SKM-1 (cell line): ENCODE measurements at regions not wholly inside any gene's neighbourhood (a gene's known extent, or its start where the extent isn't known, plus 50 kb on each side); places are given as distances from the start of the nearest gene placed in this dataset.

Experiments
- DNase-seq: peaks from one replicate; lab custom pipeline; 2025; ENCODE audit not compliant: unreplicated experiment; lab: John Stamatoyannopoulos, UW

DNA sequence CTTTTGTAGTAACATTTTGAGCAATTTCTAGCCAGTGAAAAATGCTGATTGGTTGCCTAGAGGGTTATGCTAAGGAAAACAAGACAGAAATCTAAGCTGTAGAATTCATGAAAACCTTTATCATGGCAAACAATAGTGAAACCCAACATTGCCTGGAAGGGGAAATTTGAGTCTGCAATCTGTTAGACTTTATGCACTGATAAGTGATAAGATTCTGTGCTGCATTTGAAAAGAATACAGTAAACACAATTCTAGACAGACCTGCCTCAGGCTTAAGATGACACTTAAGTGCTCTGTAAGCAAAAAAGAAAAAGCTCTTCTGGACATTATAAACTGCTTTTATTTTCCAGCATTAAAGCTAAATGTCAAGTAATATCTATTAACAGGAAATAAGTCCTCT is 519.3 kb downstream of the ISL1 start:
- no peak for DNase-seq

DNA sequence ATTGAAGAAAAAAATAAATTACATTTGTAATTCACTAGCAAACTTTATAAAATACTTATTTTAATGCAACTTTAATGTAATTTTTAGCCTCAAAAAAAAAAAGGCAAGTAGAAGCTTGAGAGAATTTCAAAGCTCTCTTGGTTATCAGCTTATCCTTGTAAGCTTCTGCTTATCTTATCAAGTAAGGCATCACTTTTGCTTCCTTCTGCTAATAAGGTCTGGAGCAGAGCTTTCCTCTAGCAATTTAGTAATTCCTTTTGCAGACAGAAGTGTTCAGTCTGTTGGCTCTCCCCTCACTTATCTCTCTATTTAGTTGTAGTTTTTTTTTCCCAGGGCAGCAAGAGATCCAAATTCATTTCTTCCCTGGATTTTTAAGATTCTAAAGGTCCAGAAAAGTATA is 525.0 kb downstream of the ISL1 start:
- no peak for DNase-seq

DNA sequence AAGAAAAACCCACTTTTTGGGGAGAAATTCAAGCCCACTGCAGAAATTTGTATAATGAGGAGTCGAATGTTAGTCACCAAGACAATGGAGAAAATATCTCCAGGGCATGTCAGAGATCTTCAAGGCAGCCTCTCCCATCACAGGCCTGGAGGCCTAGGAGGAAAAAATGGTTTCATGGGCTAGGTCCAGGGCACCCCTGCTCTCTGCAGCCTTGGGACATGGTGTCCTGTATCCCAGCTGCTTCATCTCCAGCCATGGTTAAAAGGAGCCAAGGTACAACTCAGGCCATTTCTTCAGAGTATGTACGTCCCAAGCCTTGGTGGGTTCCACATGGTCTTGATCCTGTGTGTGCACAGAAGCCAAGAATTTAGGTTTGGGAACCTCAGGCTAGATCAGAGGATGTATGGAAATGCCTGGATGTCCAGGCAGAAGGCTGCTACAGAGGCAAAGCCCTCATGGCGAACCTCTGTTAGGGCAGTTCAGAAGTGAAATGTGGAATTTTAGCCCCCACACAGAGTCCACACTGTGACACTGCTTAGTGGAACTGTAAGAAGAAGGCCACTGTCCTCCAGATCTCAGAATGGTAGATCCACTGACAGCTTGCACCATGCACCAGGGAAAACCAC is 561.4 kb downstream of the ISL1 start:
- DNase-seq: no peak

DNA sequence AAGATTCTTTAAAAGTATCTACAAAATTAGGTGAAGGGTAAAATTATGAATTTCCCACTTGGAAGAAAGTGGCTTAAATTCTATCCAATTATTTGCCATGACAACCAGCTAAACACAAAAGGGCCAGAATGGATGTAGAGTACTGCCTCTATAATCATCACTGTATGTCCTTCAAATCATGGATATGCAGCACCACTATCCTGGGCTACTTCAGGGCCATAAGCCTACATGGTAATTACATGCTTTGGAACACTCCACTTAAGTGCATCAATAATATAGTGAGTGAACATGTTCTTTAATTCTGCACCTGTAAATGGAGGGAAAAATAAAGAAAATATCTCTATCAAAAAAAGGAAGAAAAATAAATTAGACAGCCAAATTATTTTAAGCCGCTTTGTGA is 575.2 kb downstream of the ISL1 start:
- no peak for DNase-seq

DNA sequence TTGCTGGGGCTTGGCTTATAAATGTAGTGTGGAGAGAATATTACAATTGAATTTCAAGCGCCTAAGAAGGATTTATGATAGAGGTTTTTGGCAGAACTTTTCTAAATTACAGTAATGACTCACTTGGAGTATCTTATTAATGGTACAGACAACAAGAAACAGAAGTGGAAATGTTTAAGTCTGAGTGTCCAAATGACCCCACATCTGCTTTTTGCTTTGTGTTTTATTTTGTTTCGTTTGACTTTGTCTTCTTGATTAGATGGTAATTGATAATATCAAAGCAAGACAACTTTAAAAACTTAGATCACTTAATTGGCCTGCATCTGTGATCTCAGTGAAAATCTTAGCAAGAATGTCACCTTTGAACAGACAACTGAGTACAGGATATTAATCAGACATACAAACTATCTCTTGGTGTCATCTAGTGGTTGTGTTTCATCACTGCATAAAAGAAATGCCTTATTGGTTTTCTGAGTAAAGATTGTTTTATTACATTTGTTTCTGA is 577.4 kb downstream of the ISL1 start:
- DNase-seq: no peak

DNA sequence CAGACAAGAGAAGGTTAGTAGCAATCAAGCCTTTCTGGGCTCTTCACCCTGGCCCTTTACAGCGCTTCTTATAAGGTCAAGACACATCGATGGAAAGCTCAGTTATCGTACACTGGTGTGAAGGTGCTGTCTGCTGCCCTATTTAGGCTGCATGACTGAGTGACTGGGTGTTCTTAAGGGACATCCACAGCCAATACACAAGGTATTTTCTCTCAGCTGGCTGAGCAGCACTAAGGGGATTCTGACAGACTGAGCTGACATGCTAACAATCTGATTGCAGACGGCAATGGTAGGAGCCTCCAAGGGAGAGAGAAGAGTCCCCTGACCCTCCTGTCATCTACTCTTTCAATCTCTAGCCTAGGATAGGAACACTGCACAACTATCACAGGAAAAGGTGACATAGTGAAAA is 577.9 kb downstream of the ISL1 start:
- DNase-seq: no peak

DNA sequence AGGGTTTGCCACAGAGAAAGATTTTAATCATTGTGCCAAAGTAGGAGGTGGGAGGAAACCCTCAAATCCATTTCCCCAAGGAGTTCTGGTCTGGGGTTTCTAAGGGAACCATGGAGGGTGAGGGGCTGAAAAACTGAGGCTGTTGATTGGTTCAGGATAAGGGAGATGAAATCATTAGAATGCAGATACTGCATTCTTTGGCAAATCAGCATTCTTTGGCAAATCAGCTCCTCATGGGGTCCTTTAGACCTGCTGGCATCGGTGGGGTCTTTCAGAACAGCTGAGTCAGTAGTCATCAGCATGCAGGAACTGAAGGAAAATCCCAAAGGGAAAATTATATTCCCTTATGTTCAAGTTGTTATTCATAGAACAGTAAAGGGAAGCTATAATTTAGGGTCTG is 585.5 kb downstream of the ISL1 start:
- DNase-seq: no peak

DNA sequence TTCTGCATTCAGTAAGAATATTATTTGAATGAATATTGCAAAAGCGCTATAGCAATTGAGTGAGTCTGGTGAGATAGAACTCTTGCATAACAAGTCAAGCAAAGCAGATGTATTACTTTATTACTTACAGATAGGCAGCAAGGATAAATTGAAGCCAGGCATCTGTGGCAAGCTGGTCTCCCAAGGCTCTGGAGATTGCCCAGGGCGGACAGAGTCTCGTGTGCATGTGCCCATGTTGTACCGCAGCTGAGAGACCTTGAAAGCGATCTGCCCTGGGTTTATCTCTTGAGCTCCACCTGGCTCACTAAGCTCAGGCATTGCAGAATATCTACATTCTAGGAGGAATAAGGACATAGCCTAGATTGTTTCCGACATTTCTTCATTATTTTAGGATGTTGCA is 591.6 kb downstream of the ISL1 start:
- DNase-seq: no peak

DNA sequence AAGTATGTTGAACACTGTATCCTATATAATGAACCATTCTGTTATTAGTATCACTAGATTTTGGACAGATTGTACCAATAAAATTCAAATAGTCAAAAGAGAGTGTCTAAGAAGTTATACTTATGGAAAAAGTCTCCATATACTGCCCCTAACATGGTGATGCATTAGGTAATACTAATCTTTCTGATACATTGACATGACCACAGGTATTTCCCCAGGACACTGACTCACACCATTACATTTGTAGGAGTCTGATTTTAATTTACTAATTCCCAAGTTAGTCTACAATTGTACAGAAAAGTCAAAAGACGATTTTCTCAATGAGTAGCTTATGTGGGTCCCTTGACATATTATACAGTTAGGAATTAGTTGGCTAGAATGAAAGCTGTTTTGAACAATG is 593.8 kb downstream of the ISL1 start:
- DNase-seq: no peak

DNA sequence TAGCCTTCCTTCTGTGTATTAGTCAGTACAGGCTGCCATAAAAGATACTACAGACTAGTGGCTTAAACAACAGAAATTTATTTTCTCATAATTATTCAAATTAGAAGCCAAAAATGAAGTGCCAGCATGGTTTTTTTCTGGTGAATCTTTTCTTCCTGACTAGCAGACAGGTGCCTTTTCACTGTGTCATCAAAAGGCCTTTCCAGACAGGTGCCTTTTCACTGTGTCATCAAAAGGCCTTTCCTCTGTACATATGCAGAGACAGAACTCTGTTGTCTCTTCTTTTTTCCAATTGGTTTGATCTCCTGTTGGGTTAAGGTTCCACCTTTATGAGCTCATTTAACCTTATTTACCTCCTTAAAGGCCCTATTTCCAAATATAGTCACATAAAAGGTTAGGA is 599.9 kb downstream of the ISL1 start:
- no peak for DNase-seq

DNA sequence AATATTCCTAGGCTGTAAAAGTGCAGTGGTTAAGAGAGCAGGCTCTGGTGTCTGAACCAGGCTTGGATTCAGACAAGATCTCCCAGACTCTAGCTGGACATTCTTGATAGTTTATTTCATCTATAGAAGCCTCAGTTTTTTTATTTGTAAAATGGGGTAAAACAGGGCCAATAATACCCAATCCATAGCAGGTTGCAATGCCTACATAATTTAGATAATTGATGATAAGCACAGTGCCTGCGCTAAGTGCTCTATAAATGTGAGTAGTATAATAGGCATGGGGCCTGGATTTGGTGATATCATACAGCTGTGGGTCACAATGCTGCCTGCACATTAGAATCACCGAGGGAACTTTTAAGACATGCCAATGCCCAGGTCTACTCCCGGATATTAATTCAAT is 603.5 kb downstream of the ISL1 start:
- DNase-seq: no peak

DNA sequence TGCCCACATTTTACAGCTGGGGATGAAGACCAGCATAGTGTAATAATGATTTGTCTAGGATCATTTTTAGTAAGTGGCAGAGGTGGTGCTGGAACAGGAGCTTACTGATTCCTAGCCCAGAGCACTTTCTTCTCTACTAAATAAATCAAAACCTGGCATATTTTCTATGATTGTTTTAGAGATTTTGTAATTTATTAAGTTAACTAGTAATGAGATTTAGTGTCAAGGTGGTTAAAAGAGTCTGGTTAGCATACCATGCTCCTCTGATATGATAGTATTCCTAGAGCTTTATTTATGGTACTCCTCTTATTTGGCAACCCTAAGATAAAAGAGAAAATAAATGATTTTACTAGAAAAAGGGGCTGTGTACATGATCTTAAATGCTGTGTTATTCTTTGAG is 604.0 kb downstream of the ISL1 start:
- DNase-seq: no peak

DNA sequence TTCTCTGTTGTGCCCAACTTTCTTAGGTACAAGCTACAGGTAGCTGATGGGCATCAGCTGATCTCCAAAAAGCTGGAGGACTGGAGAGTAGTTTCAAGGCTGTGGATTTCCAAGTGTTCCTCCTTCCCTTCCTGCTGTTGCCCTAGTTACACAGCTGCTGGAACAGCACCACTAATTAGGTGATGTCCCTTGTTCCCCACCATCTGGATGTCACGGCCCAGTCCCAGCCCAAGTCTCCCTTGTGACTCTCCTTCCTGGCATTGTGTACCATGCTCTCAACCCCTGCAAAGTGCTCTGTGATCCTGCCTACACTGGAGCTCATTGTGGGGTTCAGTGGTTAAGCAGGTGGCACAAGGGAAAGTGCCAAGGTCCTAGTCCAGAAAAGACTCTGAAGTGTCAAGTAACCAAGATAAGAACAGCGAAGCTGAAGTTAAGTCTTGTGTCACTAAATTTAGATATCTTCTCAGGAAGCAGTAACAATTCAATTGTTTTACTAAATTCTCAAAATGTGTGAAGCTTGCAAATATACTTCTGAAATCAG is 604.5 kb downstream of the ISL1 start:
- DNase-seq: no peak

DNA sequence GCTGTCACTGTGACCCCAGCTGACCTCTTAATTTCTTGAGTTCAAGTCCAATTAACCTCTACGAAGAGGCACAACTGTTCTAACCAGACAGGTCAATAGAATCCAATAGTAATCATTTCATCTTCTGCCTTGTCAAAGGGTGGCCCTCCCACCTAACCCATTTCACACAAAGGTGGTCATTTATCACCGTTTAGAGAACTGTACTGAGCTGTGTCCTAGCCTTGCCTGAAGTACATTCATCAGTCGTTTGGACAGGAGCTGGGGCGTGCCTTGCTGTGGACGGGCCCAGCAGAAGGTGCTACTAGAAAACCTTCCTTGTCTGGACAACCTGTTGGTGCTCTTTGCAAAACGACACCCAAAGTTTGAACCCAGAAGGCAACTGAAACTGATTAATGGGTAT is 605.4 kb downstream of the ISL1 start:
- DNase-seq: no peak

DNA sequence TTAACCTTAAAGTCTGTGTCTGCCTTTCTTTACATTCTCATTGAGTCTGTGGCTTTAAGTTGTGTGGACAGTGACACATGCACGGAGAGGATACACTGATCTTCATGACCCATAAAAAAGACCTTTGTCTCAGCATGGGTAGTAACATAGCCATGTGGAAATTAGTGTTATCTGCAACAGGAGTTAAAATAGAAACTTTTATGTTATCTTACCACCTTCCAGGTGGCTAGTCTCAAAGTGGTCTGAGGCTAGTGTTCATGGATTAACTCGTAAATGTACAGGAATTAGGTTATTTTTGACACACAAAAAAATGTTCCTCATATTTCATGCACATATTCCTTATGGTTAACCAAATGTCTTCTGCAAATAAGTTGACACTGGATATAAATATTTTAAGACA is 607.0 kb downstream of the ISL1 start:
- no peak for DNase-seq

DNA sequence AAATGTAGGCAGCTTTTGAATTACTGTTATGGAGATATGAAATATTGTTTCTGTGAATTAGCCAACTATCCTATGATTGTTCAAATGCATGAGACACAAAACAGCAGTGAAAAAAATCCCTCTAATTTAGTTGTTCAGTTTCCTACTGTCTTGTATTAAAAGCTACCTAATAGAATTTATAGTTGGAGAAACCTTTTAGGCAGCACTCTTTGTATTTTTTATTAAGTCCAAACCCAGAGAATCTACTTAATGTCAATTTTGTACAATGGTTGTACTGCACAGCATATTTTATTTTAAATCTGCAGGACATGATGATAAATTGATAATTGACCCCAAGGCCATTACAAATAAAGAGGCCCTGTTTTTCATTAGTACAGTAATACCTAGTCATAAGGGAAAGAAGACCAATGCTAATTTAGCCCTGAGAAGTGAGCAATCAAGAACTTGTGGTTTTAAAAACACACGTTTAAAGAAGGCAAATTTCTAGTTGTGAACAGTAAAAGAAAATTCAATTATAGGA is 607.5 kb downstream of the ISL1 start:
- DNase-seq: no peak

DNA sequence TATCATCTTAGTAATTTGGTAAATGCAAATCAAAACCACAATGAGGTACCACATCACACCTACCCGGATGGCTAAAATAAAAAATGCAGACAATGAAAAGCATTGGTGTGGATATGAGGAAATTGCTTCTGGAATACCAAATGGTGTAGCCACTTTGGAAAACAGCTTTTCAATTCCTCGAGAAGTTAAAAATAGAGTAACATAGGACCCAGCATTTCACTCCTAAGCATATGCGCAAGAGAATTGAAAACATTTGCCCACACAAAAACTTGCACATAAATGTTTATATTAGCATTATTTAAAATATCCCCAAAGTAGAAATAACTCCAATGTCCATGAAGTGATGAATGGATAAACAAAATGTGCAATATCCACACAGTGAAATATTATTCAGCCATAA is 608.7 kb downstream of the ISL1 start:
- no peak for DNase-seq

DNA sequence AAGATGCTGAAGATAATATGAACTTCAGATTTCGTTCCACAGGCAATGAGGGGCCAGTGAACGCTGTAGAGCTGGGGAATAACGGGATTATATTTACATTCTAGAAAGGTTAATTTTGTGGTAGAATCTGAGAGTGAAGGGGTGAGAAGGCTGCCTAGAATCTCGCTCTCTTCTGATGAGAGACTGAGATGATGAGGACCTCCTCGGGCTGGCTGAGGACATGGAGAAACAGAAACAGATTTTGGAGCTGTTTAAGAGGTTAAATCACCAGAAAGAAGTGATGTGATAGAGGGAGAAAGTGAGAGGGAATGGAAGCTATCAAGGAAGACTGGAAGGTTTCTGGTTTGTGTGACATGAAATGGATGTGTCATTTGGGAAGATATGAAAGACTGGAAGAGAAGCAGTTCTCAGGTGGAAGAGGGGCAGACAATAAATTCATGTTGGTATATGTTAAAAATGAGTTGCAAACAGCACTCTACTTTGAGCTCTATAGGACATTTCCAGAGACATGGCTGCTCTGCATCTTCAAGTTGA is 612.6 kb downstream of the ISL1 start:
- no peak for DNase-seq

DNA sequence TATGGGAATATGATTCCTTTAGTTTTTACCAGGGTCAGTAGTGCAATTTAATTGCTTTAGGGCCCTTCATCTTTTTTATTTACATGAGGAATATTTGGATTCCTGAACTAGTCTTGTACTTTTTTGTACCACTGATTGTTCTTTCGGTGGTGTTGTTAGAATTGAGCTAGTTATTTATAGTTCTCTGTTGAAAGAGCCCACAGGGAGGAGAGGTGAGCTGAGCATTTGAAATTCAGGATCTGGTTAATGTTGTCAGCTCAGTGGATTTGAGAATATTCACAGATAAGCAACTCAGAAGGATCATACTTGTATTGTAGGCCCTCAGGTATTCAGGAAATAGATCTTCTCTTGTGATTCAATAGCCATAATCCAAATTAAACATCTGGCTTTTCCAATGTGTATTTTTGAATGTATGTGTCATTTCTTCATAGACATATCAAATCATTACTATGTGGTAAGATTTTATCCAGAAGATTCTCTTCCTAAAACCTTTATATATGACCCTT is 613.2 kb downstream of the ISL1 start:
- no peak for DNase-seq

DNA sequence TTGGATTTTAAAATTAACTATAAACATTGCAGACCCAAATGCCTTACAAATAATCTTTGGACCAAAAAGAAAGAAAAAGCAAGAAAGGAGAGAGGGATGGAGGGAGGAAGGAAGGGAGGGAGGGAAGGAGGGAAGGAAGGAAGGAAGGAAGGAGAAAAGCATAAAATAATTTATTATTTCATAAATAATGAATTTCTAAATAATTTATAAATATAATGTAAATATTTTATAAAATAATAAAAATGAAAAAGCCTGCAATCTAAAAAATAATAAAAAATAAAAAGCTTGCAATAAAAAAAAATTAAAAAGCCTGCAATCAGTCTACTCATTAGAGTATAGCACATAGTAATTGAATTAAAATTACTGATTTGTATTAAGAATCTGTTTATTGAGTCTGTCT is 614.3 kb downstream of the ISL1 start:
- DNase-seq: no peak

DNA sequence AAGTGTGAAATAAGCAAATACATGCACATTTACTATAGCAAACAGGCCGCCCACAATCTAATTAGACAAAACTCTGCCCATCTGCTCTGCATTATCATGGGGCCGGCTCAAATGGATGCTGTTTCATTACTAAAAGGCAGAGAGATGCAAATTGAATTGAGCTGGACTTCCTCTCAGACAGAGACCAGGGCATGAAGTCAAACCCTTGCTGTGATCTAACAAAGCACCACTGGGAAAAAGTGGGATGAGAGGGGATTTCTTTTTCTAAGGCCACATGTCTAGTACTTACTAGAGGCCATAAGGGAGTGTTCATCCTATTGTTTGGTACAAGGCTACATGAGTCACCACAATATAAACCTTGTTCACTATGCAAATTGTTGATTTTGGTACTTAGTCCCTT is 614.7 kb downstream of the ISL1 start:
- no peak for DNase-seq

DNA sequence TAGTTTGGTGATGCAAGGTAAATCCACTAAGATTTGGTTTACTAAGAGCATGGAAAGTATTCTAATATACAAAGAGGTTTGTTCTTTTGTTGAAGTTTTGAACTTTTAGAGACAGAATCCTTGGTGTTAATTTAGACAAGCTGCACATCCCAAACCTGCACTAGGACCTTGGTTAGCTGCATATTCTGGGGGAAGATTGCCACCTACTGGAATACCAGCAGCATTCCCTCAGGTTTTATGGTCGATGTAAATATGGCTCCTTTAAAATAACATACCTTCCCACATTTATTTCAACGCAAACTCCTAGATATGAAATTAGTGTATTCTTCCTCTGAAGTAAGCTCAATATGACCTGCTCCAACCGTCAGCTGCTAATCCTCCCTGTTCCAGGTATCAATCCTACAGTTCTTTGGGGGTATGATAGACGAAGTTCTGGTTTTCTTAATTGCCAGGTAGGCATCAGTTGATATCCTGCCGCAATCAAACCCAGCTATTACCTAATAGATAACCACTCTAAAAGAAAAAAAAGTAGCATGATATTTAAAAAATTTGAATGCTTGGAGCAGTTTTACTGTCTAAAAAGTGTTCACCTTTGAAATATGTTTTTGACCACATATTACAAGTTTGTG is 624.1 kb downstream of the ISL1 start:
- DNase-seq: peak; percentile 37
